ENCODE measurements at regions not wholly inside any gene's neighbourhood (a gene's known extent, or its start where the extent isn't known, plus 50 kb on each side); places are given as distances from the start of the nearest gene placed in this dataset.

GRCh38 chr6:163850874-163851273 is 436.4 kb downstream of the QKI start:
- DNase-seq = no peak

- DNase-seq = no peak
These were observed 430.2 kb downstream of the QKI start for GRCh38 chr6:163844761-163845160.

- DNase-seq = no peak
These were observed 429.8 kb downstream of the QKI start for GRCh38 chr6:163844357-163844756.

- no peak for DNase-seq
These were observed 428.7 kb downstream of the QKI start for GRCh38 chr6:163843218-163843617.

- DNase-seq = no peak
These were observed 427.9 kb downstream of the QKI start for GRCh38 chr6:163842467-163842866.

GRCh38 chr6:163841733-163842132 is 427.2 kb downstream of the QKI start:
- no peak for DNase-seq

GRCh38 chr6:163841326-163841725 is 426.8 kb downstream of the QKI start:
- no peak for DNase-seq

GRCh38 chr6:163840880-163841279 is 426.4 kb downstream of the QKI start:
- DNase-seq = no peak

GRCh38 chr6:163839296-163839695 is 424.8 kb downstream of the QKI start:
- DNase-seq = no peak

- no peak for DNase-seq
These were observed 423.3 kb downstream of the QKI start for GRCh38 chr6:163837691-163838431.

GRCh38 chr6:163836876-163837690 is 422.6 kb downstream of the QKI start:
- no peak for DNase-seq

GRCh38 chr6:163835439-163836171 is 421.1 kb downstream of the QKI start:
- no peak for DNase-seq

GRCh38 chr6:163834226-163834970 is 419.9 kb downstream of the QKI start:
- DNase-seq = no peak

- no peak for DNase-seq
These were observed 417.2 kb downstream of the QKI start for GRCh38 chr6:163831736-163832135.

GRCh38 chr6:163830641-163831040 is 416.1 kb downstream of the QKI start:
- no peak for DNase-seq

GRCh38 chr6:163828038-163828795 is 413.7 kb downstream of the QKI start:
- no peak for DNase-seq

GRCh38 chr6:163827143-163827542 is 412.6 kb downstream of the QKI start:
- no peak for DNase-seq

GRCh38 chr6:163826629-163827028 is 412.1 kb downstream of the QKI start:
- no peak for DNase-seq

GRCh38 chr6:163825033-163825432 is 410.5 kb downstream of the QKI start:
- DNase-seq = no peak

GRCh38 chr6:163823577-163823976 is 409.1 kb downstream of the QKI start:
- no peak for DNase-seq

- DNase-seq = no peak
These were observed 406.4 kb downstream of the QKI start for GRCh38 chr6:163820745-163821458.

Data from activated CD8-positive, alpha-beta memory T cell treated with anti-CD3 and anti-CD28 coated beads for 24 hours (primary cell).